DND-41 (cell line): ENCODE measurements at regions not wholly inside any gene's neighbourhood (a gene's known extent, or its start where the extent isn't known, plus 50 kb on each side); places are given as distances from the start of the nearest gene placed in this dataset.

Experiments used
- ATAC-seq: fragments of 200-7000 bp; cut with Tn5 transposase; 3 replicates; pipeline ENCODE4 v1.9.1; 2021; ENCODE audit warnings: low read depth; ENCODE audit not compliant: insufficient read depth
- DNase-seq: peaks from one replicate; pipeline ENCODE4 v3.0.0-alpha.2; 2020
- H2AFZ ChIP-seq: 2 replicates; pipeline ENCODE4 v1.6.0; 2012; ENCODE audit warnings: low read depth, low read length
- H3K27ac ChIP-seq: 2 replicates; pipeline ENCODE4 v1.5.1; 2012; ENCODE audit warnings: low read length, inconsistent platforms
- H3K27me3 ChIP-seq: fragments of 200-600 bp; sonication (generic); 2 replicates; pipeline ENCODE4 v1.6.0; 2012; ENCODE audit warnings: low read length, mild to moderate bottlenecking, inconsistent platforms; ENCODE audit not compliant: insufficient read depth, poor library complexity
- H3K36me3 ChIP-seq: 2 replicates; pipeline ENCODE4 v1.5.1; 2012; ENCODE audit warnings: low read length, inconsistent platforms; ENCODE audit not compliant: insufficient read depth
- H3K4me1 ChIP-seq: 2 replicates; pipeline ENCODE4 v1.5.1; 2012; ENCODE audit warnings: mild to moderate bottlenecking, low read length; ENCODE audit not compliant: insufficient read depth
- H3K4me2 ChIP-seq: 2 replicates; pipeline ENCODE4 v1.6.0; 2012; ENCODE audit warnings: mild to moderate bottlenecking, moderate library complexity, low read length, inconsistent platforms; ENCODE audit not compliant: insufficient read depth
- H3K4me3 ChIP-seq, 2 experiments: fragments of 200-600 bp in 1 of 2; shearing (Covaris generic) in 1 of 2; 2 replicates each; pipeline ENCODE4 v1.5.1; 2012 to 2016; ENCODE audit warnings: inconsistent platforms in 2 of 2, low read length in 2 of 2, mild to moderate bottlenecking in 2 of 2, low read depth in 1 of 2, moderate library complexity in 1 of 2
- H3K79me2 ChIP-seq: 2 replicates; pipeline ENCODE4 v1.6.0; 2012; ENCODE audit warnings: low read length, inconsistent platforms; ENCODE audit not compliant: insufficient read depth
- H3K9ac ChIP-seq: 2 replicates; pipeline ENCODE4 v1.6.0; 2012; ENCODE audit warnings: low read depth, mild to moderate bottlenecking, inconsistent platforms, low read length, moderate library complexity
- H3K9me3 ChIP-seq: 2 replicates; pipeline ENCODE4 v1.5.1; 2012; ENCODE audit warnings: low read length, moderate library complexity, mild to moderate bottlenecking, inconsistent platforms; ENCODE audit not compliant: insufficient read depth, severe bottlenecking
- H4K20me1 ChIP-seq: 2 replicates; pipeline ENCODE4 v1.6.0; 2012; ENCODE audit warnings: low read length; ENCODE audit not compliant: insufficient read depth
- CTCF ChIP-seq: IDR thresholded peaks from 2 replicates; pipeline ENCODE4 v1.5.1; 2012; ENCODE audit warnings: borderline replicate concordance, low read length, moderate library complexity, mild to moderate bottlenecking; ENCODE audit not compliant: poor library complexity, severe bottlenecking; ENCODE audit errors: extremely low read depth
- EZH2 ChIP-seq: IDR thresholded peaks from 3 replicates; pipeline ENCODE4 v1.6.1; 2012; ENCODE audit warnings: borderline replicate concordance, low read depth, mild to moderate bottlenecking, moderate library complexity, low read length, inconsistent platforms; ENCODE audit not compliant: severe bottlenecking

- Histone ChIP-seq H3K4me2 (no peak overlapping the region), H3K9me3 (no peaks in the 10 kb centered on the region), H2AFZ (no peak overlapping the region), H3K9ac (no peak overlapping the region), H3K36me3 (no peaks in the 10 kb centered on the region), H3K27me3 (peaks cover 15% of the 10 kb centered on the region), H3K27ac (no peak overlapping the region), H3K4me3 (no peak overlapping the region), H3K4me1 (no peaks in the 10 kb centered on the region), H4K20me1 (no peaks in the 10 kb centered on the region), H3K79me2 (no peaks in the 10 kb centered on the region)
- ATAC-seq: no peak
- TF ChIP-seq EZH2 (no peak), CTCF (no peak)
- DNase-seq: no peak
Observed at GRCh38 chr12:115716551-115716950, 560.9 kb downstream of the MED13L start.

- no peak overlapping the region for H3K4me3 ChIP-seq
- H3K36me3 ChIP-seq: no peaks in the 10 kb centered on the region
- no peaks in the 10 kb centered on the region for H3K79me2 ChIP-seq
- H3K27ac ChIP-seq: no peak overlapping the region
- no peak for TF ChIP-seq CTCF
- no peak for TF ChIP-seq EZH2
- no peak for DNase-seq
- no peaks in the 10 kb centered on the region for H3K4me1 ChIP-seq
- ATAC-seq: no peak
- no peak overlapping the region for H3K9ac ChIP-seq
- no peaks in the 10 kb centered on the region for H3K9me3 ChIP-seq
- no peak overlapping the region for H3K4me2 ChIP-seq
- peaks cover 12% of the 10 kb centered on the region for H3K27me3 ChIP-seq
- H4K20me1 ChIP-seq: no peaks in the 10 kb centered on the region
- H2AFZ ChIP-seq: no peak overlapping the region
Observed at GRCh38 chr12:115712676-115713075, 564.8 kb downstream of the MED13L start.

GRCh38 chr12:115710104-115710564, 567.4 kb downstream of the MED13L start:
- Histone ChIP-seq H3K4me2 (no peak overlapping the region), H3K4me3 (no peak overlapping the region), H3K4me1 (no peaks in the 10 kb centered on the region), H4K20me1 (no peaks in the 10 kb centered on the region), H3K27me3 (peaks cover 10% of the 10 kb centered on the region), H3K27ac (no peak overlapping the region), H3K9ac (no peak overlapping the region), H3K36me3 (no peaks in the 10 kb centered on the region), H2AFZ (no peak overlapping the region), H3K9me3 (no peaks in the 10 kb centered on the region), H3K79me2 (no peaks in the 10 kb centered on the region)
- ATAC-seq (no peak), DNase-seq (no peak)
- TF ChIP-seq EZH2 (no peak), CTCF (no peak)

GRCh38 chr12:115709540-115710011, 567.9 kb downstream of the MED13L start:
- TF ChIP-seq CTCF: no peak
- no peak for TF ChIP-seq EZH2

More at GRCh38 chr12:115709540-115710011, 567.9 kb downstream of the MED13L start:
- Histone ChIP-seq H3K4me2 (no peak overlapping the region), H3K4me1 (no peaks in the 10 kb centered on the region), H3K36me3 (no peaks in the 10 kb centered on the region), H3K27ac (no peak overlapping the region), H3K4me3 (no peak overlapping the region), H3K9ac (no peak overlapping the region), H3K9me3 (no peaks in the 10 kb centered on the region), H4K20me1 (no peaks in the 10 kb centered on the region), H2AFZ (no peak overlapping the region), H3K79me2 (no peaks in the 10 kb centered on the region), H3K27me3 (peaks cover 7% of the 10 kb centered on the region)
- ATAC-seq (no peak), DNase-seq (no peak)
